OCI-LY3 (cell line): ENCODE measurements at regions not wholly inside any gene's neighbourhood (a gene's known extent, or its start where the extent isn't known, plus 50 kb on each side); places are given as distances from the start of the nearest gene placed in this dataset.

ENCODE experiments used
- H2AFZ ChIP-seq: fragments of 200-600, 300-600 bp; shearing (Covaris generic); 2 replicates; pipeline ENCODE4 v1.6.0; 2014; ENCODE audit warnings: antibody characterized with exemption, low read depth, low read length
- H3K27ac ChIP-seq: fragments of 200-600, 300-600 bp; sonication (generic); 2 replicates; pipeline ENCODE4 v1.5.1; 2014; ENCODE audit warnings: mild to moderate bottlenecking, low read length, moderate library complexity, mixed read lengths
- H3K27me3 ChIP-seq: fragments of 200-600, 300-600 bp; sonication (generic); 2 replicates; pipeline ENCODE4 v1.6.1; 2014; ENCODE audit warnings: low read depth, low read length, mixed read lengths
- H3K36me3 ChIP-seq: fragments of 200-600, 300-600 bp; sonication (generic); replicated peaks from 2 replicates; pipeline ENCODE3; 2014; ENCODE audit warnings: low read depth, low read length, mixed read lengths
- H3K4me1 ChIP-seq: fragments of 300-600, 200-600 bp; sonication (generic); 2 replicates; pipeline ENCODE4 v1.6.1; 2014; ENCODE audit warnings: low read length, mixed read lengths
- H3K4me2 ChIP-seq: fragments of 200-600, 300-600 bp; sonication (generic); 2 replicates; pipeline ENCODE4 v1.6.1; 2014; ENCODE audit warnings: low read length, mixed read lengths
- H3K4me3 ChIP-seq: fragments of 300-600, 200-600 bp; sonication (generic); 2 replicates; pipeline ENCODE4 v1.5.1; 2014; ENCODE audit warnings: antibody characterized with exemption, mild to moderate bottlenecking, low read length, moderate library complexity
- H3K79me2 ChIP-seq: fragments of 300-600, 200-600 bp; shearing (Covaris generic); 2 replicates; pipeline ENCODE4 v1.6.1; 2014; ENCODE audit warnings: mild to moderate bottlenecking, low read length, mixed read lengths
- H3K9ac ChIP-seq: fragments of 300-600, 200-600 bp; shearing (Covaris generic); 2 replicates; pipeline ENCODE4 v1.6.0; 2014; ENCODE audit warnings: mild to moderate bottlenecking, low read length, moderate library complexity
- H3K9me3 ChIP-seq: fragments of 200-600, 300-600 bp; shearing (Covaris generic); 2 replicates; pipeline ENCODE4 v1.6.1; 2014; ENCODE audit warnings: low read length, mixed read lengths; ENCODE audit not compliant: insufficient read depth
- H4K20me1 ChIP-seq: fragments of 200-600, 300-600 bp; sonication (generic); 2 replicates; pipeline ENCODE4 v1.6.1; 2016; ENCODE audit warnings: low read length, mixed read lengths; ENCODE audit not compliant: insufficient read depth
- EZH2phosphoT487 ChIP-seq: fragments of 200-600 bp; shearing (Covaris generic); IDR thresholded peaks from 2 replicates; pipeline ENCODE4 v1.6.1; 2018; ENCODE audit warnings: antibody characterized with exemption, mixed run types, low read depth
- TF ChIP-seq, protein P1 (sequence below): fragments of 200-600, 300-600 bp; sonication (generic); IDR thresholded peaks from 2 replicates; pipeline ENCODE4 v1.5.1; 2014; ENCODE audit warnings: antibody characterized with exemption, low read length, low read depth

DNA sequence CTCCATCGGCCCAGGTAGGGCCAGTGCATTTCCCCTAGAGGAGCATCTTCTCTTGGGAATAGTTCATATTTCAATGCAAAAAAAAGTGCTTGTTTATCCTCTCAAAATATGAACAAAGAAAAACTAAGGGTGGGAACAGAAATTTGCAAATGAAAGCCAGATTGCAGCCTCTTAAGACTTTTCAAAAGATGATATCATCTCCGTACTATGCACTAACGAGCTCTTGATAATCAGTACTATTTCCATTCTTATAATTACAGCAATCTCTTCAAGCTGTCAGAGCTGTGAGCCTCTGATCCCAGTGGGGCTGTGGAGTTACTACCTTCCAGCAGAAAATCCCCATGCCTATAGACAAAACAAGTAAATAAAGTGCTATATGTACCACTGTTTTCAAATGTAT lies 77.1 kb downstream of the SOD2 start:
- Histone ChIP-seq H3K4me2 (no peak overlapping the region), H3K9me3 (0 out of 2 replicates have a peak, but pooled peaks cover 4% of the 10 kb centered on the region), H3K27ac (no peak overlapping the region), H3K27me3 (no peaks in the 10 kb centered on the region), H3K36me3 (no peaks in the 10 kb centered on the region), H3K4me3 (no peak overlapping the region), H3K79me2 (no peaks in the 10 kb centered on the region), H3K4me1 (no peaks in the 10 kb centered on the region), H4K20me1 (no peaks in the 10 kb centered on the region), H3K9ac (no peak overlapping the region), H2AFZ (no peak overlapping the region)
- no peak for TF ChIP-seq EZH2phosphoT487

DNA sequence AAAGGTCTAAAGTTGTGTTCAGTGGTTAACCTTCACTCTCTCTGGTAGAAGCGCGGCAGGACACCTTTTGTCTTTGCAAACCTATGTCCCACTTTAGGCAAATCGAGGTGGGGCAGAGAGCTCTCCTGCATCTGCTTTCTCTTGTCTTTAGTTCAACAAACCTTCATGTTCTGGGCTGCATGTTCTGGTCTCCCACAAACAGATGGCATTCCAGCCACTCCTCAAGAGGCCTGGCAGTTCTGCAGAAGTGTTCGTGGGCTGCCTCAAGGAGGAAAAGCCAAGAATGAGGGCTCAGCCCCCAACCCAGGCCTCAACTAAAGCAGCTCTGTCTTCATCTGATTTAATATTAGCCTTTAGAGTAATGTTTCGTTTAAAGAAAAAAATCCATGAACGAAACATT lies 82.2 kb downstream of the SOD2 start:
- Histone ChIP-seq H3K27ac (no peak overlapping the region), H3K9me3 (no peaks in the 10 kb centered on the region), H2AFZ (no peak overlapping the region), H3K79me2 (no peaks in the 10 kb centered on the region), H3K9ac (no peak overlapping the region), H4K20me1 (no peaks in the 10 kb centered on the region), H3K27me3 (no peaks in the 10 kb centered on the region), H3K4me3 (no peak overlapping the region), H3K4me2 (no peak overlapping the region), H3K4me1 (no peaks in the 10 kb centered on the region), H3K36me3 (no peaks in the 10 kb centered on the region)
- TF ChIP-seq EZH2phosphoT487 = no peak
- TF ChIP-seq, protein P1, sequence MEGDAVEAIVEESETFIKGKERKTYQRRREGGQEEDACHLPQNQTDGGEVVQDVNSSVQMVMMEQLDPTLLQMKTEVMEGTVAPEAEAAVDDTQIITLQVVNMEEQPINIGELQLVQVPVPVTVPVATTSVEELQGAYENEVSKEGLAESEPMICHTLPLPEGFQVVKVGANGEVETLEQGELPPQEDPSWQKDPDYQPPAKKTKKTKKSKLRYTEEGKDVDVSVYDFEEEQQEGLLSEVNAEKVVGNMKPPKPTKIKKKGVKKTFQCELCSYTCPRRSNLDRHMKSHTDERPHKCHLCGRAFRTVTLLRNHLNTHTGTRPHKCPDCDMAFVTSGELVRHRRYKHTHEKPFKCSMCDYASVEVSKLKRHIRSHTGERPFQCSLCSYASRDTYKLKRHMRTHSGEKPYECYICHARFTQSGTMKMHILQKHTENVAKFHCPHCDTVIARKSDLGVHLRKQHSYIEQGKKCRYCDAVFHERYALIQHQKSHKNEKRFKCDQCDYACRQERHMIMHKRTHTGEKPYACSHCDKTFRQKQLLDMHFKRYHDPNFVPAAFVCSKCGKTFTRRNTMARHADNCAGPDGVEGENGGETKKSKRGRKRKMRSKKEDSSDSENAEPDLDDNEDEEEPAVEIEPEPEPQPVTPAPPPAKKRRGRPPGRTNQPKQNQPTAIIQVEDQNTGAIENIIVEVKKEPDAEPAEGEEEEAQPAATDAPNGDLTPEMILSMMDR = no peak

GRCh38 chr6:159609652-159610178 lies 83.3 kb downstream of the SOD2 start:
- Histone ChIP-seq H3K27me3 (no peaks in the 10 kb centered on the region), H3K36me3 (no peaks in the 10 kb centered on the region), H4K20me1 (no peaks in the 10 kb centered on the region), H3K9me3 (no peaks in the 10 kb centered on the region), H3K4me3 (no peak overlapping the region), H3K27ac (no peak overlapping the region), H2AFZ (no peak overlapping the region), H3K9ac (no peak overlapping the region), H3K4me1 (no peaks in the 10 kb centered on the region), H3K79me2 (no peaks in the 10 kb centered on the region), H3K4me2 (no peak overlapping the region)
- no peak for TF ChIP-seq EZH2phosphoT487
- TF ChIP-seq, protein P1 = no peak

DNA sequence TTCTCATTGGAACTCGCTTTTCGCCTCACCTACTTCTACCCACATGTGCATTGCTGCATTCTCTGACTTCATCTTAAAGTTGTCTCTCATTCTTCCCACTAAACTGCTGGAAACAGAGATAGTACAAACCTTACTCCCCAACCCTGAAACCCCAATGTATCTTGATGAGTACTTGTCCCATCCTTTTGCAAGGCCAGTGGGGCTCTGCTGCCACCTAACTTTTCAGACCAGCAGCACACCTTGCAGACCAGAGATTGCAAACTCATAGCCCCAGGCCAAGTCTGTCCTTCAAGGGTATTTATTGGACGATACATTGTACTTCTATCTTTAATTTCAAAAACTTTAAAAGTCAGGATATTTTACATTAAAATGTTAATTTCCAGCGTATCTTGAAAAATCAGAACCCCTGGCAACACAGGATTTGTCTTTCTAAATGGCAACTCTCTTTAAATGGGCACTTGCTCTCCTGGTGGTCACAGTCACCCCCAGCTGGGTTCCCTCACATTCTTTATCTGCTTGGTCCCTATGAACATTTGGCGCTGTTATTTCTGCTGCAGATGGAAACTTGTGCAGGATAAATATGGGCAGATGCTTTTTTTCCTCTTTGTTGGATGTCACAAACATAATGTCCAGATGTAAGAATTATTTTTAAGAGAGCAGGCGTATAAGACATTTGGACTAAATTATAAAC lies 83.9 kb downstream of the SOD2 start:
- Histone ChIP-seq H4K20me1 (no peaks in the 10 kb centered on the region), H3K9ac (no peak overlapping the region), H3K27me3 (no peaks in the 10 kb centered on the region), H3K4me1 (no peaks in the 10 kb centered on the region), H3K4me3 (no peak overlapping the region), H3K9me3 (no peaks in the 10 kb centered on the region), H3K27ac (no peak overlapping the region), H3K36me3 (no peaks in the 10 kb centered on the region), H3K4me2 (no peak overlapping the region), H2AFZ (no peak overlapping the region), H3K79me2 (no peaks in the 10 kb centered on the region)
- no peak for TF ChIP-seq EZH2phosphoT487
- TF ChIP-seq, protein P1 = peak; percentile 61
